Astrocyte (in vitro differentiated cells and primary cell): ENCODE measurements at regions not wholly inside any gene's neighbourhood (a gene's known extent, or its start where the extent isn't known, plus 50 kb on each side); places are given as distances from the start of the nearest gene placed in this dataset.

ENCODE experiments used
- DNase-seq: peaks from one replicate; pipeline ENCODE4 v3.0.0-alpha.2; 2010; ENCODE audit warnings: low read depth
- FAIRE-seq: peaks from 2 replicates; lab custom pipeline; 2011; peaks lifted over from hg19 to GRCh38; lab: Jason Lieb, UNC
- H2AFZ ChIP-seq: 2 replicates; pipeline ENCODE4 v1.6.0; 2012; ENCODE audit warnings: low read depth, low read length, inconsistent platforms
- H3K27ac ChIP-seq: 2 replicates; pipeline ENCODE4 v1.5.1; 2011; ENCODE audit warnings: low read depth, low read length, inconsistent platforms
- H3K27me3 ChIP-seq: 2 replicates; pipeline ENCODE4 v1.6.0; 2011; ENCODE audit warnings: low read length, inconsistent platforms; ENCODE audit not compliant: insufficient read depth
- H3K36me3 ChIP-seq: 2 replicates; pipeline ENCODE4 v1.5.1; 2011; ENCODE audit warnings: low read length, inconsistent platforms; ENCODE audit not compliant: insufficient read depth
- H3K4me1 ChIP-seq: 2 replicates; pipeline ENCODE4 v1.5.1; 2011; ENCODE audit warnings: low read length, inconsistent platforms; ENCODE audit not compliant: insufficient read depth
- H3K4me2 ChIP-seq: 2 replicates; pipeline ENCODE4 v1.6.0; 2012; ENCODE audit warnings: low read length, inconsistent platforms
- H3K4me3 ChIP-seq: 2 replicates; pipeline ENCODE4 v1.5.1; 2011; ENCODE audit warnings: low read depth, mild to moderate bottlenecking, low read length, inconsistent platforms; ENCODE audit not compliant: insufficient read depth
- H3K79me2 ChIP-seq: 2 replicates; pipeline ENCODE4 v1.6.0; 2012; ENCODE audit warnings: mild to moderate bottlenecking, low read length, inconsistent platforms; ENCODE audit not compliant: insufficient read depth
- H3K9ac ChIP-seq: 2 replicates; pipeline ENCODE4 v1.6.0; 2012; ENCODE audit warnings: mild to moderate bottlenecking, low read length, inconsistent platforms
- H3K9me3 ChIP-seq: 2 replicates; pipeline ENCODE4 v1.5.1; 2012; ENCODE audit warnings: low read depth, mild to moderate bottlenecking, low read length, inconsistent platforms; ENCODE audit not compliant: insufficient read depth
- H4K20me1 ChIP-seq: 2 replicates; pipeline ENCODE4 v1.6.0; 2012; ENCODE audit warnings: low read length, inconsistent platforms; ENCODE audit not compliant: insufficient read depth
- H3K27ac Mint-ChIP-seq: one replicate; pipeline ENCODE4 v1.8.0; 2021; ENCODE audit warnings: mild to moderate bottlenecking, mixed read lengths; ENCODE audit not compliant: unreplicated experiment
- H3K27me3 Mint-ChIP-seq: one replicate; pipeline ENCODE4 v1.8.0; 2021; ENCODE audit warnings: low read depth, mixed read lengths; ENCODE audit not compliant: unreplicated experiment
- H3K36me3 Mint-ChIP-seq: one replicate; pipeline ENCODE4 v1.8.0; 2021; ENCODE audit warnings: low read depth, mixed read lengths; ENCODE audit not compliant: unreplicated experiment
- H3K4me1 Mint-ChIP-seq: one replicate; pipeline ENCODE4 v1.8.0; 2021; ENCODE audit warnings: low read depth, mixed read lengths; ENCODE audit not compliant: unreplicated experiment
- H3K4me3 Mint-ChIP-seq: one replicate; pipeline ENCODE4 v1.8.0; 2021; ENCODE audit warnings: mild to moderate bottlenecking, moderate library complexity, mixed read lengths; ENCODE audit not compliant: unreplicated experiment
- H3K9me3 Mint-ChIP-seq: one replicate; pipeline ENCODE4 v1.8.0; 2021; ENCODE audit warnings: mild to moderate bottlenecking, mixed read lengths; ENCODE audit not compliant: unreplicated experiment
- EZH2 ChIP-seq: IDR thresholded peaks from 2 replicates; pipeline ENCODE4 v1.6.1; 2012; ENCODE audit warnings: mild to moderate bottlenecking, low read length, inconsistent platforms; ENCODE audit not compliant: insufficient read depth
- TF ChIP-seq, protein P1 (sequence below): IDR thresholded peaks from 2 replicates; pipeline ENCODE4 v1.5.1; 2011; ENCODE audit warnings: low read depth, mild to moderate bottlenecking, inconsistent platforms, low read length, moderate library complexity; ENCODE audit not compliant: insufficient read depth

DNA sequence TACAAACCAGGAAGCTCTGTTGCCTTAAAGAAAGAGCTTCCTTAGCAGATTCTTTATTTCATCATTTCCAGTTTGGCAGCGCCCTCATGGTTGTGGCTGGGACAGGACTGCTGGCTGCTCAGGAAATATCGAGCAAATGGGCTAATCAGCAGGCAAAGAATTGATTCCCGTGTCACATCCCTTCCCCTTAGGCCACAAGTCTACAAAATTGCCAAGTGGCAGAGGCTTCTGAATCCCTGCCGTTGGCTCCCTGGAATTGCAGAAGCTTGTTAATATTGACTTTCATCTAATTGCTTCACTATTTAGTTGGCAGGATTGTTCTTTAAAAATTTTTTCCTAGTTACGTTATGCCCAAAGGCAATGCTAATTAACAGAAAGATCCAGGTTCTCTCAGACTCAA, 456.3 kb upstream of the ERCC4 start:
- H3K4me1 Mint-ChIP-seq, result no peaks in the 10 kb centered on the region
- Histone ChIP-seq H3K9ac (no peak overlapping the region), H2AFZ (no peak overlapping the region), H3K79me2 (no peaks in the 10 kb centered on the region), H3K4me1 (no peaks in the 10 kb centered on the region), H3K36me3 (no peaks in the 10 kb centered on the region), H3K9me3 (no peaks in the 10 kb centered on the region), H3K4me2 (no peak overlapping the region), H3K4me3 (no peak overlapping the region), H3K27me3 (no peaks in the 10 kb centered on the region), H3K27ac (no peak overlapping the region), H4K20me1 (no peaks in the 10 kb centered on the region)
- no peak overlapping the region for H3K27ac Mint-ChIP-seq
- peaks cover 3% of the 10 kb centered on the region for H3K36me3 Mint-ChIP-seq
- H3K9me3 Mint-ChIP-seq, result no peaks in the 10 kb centered on the region
- DNase-seq (no peak), FAIRE-seq (no peak)
- H3K27me3 Mint-ChIP-seq, result peaks cover 3% of the 10 kb centered on the region
- no peak for TF ChIP-seq EZH2
- TF ChIP-seq, protein P1, sequence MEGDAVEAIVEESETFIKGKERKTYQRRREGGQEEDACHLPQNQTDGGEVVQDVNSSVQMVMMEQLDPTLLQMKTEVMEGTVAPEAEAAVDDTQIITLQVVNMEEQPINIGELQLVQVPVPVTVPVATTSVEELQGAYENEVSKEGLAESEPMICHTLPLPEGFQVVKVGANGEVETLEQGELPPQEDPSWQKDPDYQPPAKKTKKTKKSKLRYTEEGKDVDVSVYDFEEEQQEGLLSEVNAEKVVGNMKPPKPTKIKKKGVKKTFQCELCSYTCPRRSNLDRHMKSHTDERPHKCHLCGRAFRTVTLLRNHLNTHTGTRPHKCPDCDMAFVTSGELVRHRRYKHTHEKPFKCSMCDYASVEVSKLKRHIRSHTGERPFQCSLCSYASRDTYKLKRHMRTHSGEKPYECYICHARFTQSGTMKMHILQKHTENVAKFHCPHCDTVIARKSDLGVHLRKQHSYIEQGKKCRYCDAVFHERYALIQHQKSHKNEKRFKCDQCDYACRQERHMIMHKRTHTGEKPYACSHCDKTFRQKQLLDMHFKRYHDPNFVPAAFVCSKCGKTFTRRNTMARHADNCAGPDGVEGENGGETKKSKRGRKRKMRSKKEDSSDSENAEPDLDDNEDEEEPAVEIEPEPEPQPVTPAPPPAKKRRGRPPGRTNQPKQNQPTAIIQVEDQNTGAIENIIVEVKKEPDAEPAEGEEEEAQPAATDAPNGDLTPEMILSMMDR, result no peak
- no peak overlapping the region for H3K4me3 Mint-ChIP-seq

DNA sequence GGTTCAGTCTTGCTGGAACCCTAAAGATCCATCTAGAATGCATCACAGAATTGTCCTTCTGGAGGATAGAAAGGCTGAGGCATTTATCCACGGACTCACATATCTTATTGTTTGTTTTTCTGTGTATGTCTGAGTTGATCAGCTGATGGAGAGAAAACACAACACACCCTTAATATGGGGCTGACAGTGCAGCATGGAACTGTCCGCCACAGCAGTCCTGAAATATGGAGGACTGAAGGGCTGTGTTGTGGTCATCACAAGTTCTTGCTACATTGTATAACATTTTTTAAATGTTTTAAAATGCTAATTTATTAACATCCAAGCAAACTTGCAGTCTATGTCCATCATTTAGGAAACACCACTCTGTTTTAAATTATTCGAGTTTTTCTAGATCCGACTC, 448.9 kb upstream of the ERCC4 start:
- Mint-ChIP-seq H3K4me1 (no peaks in the 10 kb centered on the region), H3K4me3 (no peak overlapping the region), H3K9me3 (peaks cover 8% of the 10 kb centered on the region), H3K27ac (no peak overlapping the region), H3K36me3 (peaks cover 2% of the 10 kb centered on the region), H3K27me3 (peaks cover 3% of the 10 kb centered on the region)
- Histone ChIP-seq H3K79me2 (no peaks in the 10 kb centered on the region), H2AFZ (no peak overlapping the region), H3K4me2 (no peak overlapping the region), H3K36me3 (no peaks in the 10 kb centered on the region), H3K27ac (no peak overlapping the region), H4K20me1 (no peaks in the 10 kb centered on the region), H3K9ac (no peak overlapping the region), H3K9me3 (peaks cover 4% of the 10 kb centered on the region), H3K4me1 (no peaks in the 10 kb centered on the region), H3K27me3 (no peaks in the 10 kb centered on the region), H3K4me3 (no peak overlapping the region)
- FAIRE-seq (no peak), DNase-seq (no peak)
- TF ChIP-seq, protein P1, result no peak
- no peak for TF ChIP-seq EZH2

DNA sequence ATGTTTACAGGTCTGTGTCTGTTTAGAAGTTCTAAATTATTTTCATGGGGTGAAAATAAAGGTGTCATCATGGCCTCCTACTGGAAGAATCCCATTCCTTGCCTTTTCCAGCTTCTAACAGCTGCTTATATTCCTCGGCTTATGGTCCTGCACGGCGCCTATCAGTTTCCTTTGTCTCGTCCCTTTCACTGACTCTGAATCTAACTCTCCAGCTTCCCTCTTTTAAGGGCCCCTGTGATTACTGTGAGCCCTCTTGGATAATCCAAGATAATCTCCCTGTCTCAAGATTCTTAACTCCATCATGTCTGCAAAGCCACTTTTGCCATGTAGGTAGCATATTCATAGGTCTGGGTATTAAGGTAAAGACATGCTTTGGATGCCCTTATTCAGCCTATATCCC, 441.0 kb upstream of the ERCC4 start:
- Histone ChIP-seq H3K4me3 (no peak overlapping the region), H3K27me3 (no peaks in the 10 kb centered on the region), H3K9me3 (peaks cover 15% of the 10 kb centered on the region), H3K27ac (no peak overlapping the region), H3K9ac (no peak overlapping the region), H3K4me2 (no peak overlapping the region), H3K79me2 (no peaks in the 10 kb centered on the region), H2AFZ (no peak overlapping the region), H3K4me1 (no peaks in the 10 kb centered on the region), H4K20me1 (no peaks in the 10 kb centered on the region), H3K36me3 (no peaks in the 10 kb centered on the region)
- no peak overlapping the region for H3K4me3 Mint-ChIP-seq
- no peak for TF ChIP-seq EZH2
- TF ChIP-seq, protein P1, result no peak
- H3K4me1 Mint-ChIP-seq, result no peaks in the 10 kb centered on the region
- no peaks in the 10 kb centered on the region for H3K27me3 Mint-ChIP-seq
- no peak for FAIRE-seq
- no peak overlapping the region for H3K27ac Mint-ChIP-seq
- DNase-seq, result no peak
- peaks cover 8% of the 10 kb centered on the region for H3K36me3 Mint-ChIP-seq
- peaks cover 14% of the 10 kb centered on the region for H3K9me3 Mint-ChIP-seq
